ENCODE measurements at regions not wholly inside any gene's neighbourhood (a gene's known extent, or its start where the extent isn't known, plus 50 kb on each side); places are given as distances from the start of the nearest gene placed in this dataset.
"Not testable (repeated sequence)": the region's sequence is repeated elsewhere in the genome, so short reads cannot be mapped to it uniquely, and the experiment has no call there.

DNA sequence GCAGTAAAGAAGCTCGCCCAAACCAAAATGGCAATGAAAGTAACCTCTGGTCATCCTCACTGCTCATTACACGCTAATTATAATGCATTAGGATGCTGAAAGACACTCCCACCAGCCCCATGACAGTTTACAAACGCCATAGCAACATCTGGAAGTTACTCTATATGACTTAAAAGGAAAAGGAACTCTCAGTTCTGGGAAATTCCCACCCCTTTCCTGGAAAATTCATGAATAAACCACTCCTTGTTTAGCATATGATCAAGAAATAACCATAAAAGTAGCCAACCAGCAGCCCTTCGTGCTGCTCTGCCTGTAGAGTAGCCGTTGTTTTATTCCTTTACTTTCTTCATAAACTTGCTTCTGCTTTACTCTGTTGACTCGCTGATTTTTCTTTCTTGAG lies 164.6 kb downstream of the SMAD6 start:
- Mint-ChIP-seq H3K4me3 (no peak overlapping the region), H3K27me3 (peaks cover 23% of the 10 kb centered on the region), H3K27ac (no peak overlapping the region)

DNA sequence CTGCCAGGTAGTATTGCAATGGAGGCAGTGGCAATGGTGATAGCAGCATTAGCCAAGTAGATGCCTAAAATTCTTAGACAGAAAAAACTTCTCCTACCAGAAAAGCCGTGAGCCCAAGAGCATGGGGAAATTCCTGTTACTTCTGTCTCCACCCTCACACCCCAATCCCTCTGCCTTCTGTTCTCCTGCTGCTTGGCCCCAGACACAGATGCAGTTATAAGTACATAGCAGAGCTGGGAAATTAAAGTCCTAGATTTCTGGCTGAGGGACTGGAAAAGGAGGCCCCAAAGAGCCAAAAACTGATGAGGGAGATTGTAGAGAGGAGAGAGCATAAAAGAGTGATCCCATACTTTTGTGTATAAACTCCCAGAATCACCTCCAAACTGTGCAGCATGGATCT lies 166.9 kb downstream of the SMAD6 start:
- Mint-ChIP-seq H3K9me3 (ENCODE audit: low read depth) (no peaks in the 10 kb centered on the region), H3K4me1 (ENCODE audit: low read depth) (no peaks in the 10 kb centered on the region), H3K4me3 (no peak overlapping the region), H3K27ac (no peak overlapping the region), H3K36me3 (no peaks in the 10 kb centered on the region), H3K27me3 (peaks cover 10% of the 10 kb centered on the region)

More for the DNA sequence above, 164.6 kb downstream of the SMAD6 start:
- H3K9me3 Mint-ChIP-seq (ENCODE audit: low read depth) = no peaks in the 10 kb centered on the region
- H3K4me1 Mint-ChIP-seq (ENCODE audit: low read depth) = peaks cover 2% of the 10 kb centered on the region
- no peaks in the 10 kb centered on the region for H3K36me3 Mint-ChIP-seq

- Mint-ChIP-seq H3K27me3 (peaks cover 12% of the 10 kb centered on the region), H3K4me3 (no peak overlapping the region)
Measured at GRCh38 chr15:66870880-66871388, 168.9 kb downstream of the SMAD6 start.

DNA sequence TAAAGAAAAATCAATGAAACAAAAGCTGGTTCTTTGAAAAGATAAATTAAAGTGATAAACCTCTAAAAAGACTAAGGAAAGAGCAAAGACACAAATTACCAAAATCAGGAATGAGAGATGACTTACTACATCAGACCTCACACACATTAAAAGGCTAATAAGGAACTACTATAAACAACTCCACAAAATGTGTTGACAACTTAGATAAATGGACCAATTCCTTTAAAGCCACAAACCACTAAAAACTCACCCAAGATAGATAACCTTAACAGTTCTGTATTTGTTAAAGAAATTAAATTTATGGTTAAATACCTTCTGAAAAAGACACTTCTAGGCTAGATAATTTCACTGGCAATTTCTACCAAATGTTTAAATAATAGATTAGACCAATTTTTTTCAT lies 170.4 kb downstream of the SMAD6 start:
- H3K9me3 Mint-ChIP-seq (ENCODE audit: low read depth) = no peaks in the 10 kb centered on the region
- H3K36me3 Mint-ChIP-seq = no peaks in the 10 kb centered on the region
- no peak overlapping the region for H3K4me3 Mint-ChIP-seq
- H3K27ac Mint-ChIP-seq = no peak overlapping the region
- H3K27me3 Mint-ChIP-seq = peaks cover 14% of the 10 kb centered on the region
- no peaks in the 10 kb centered on the region for H3K4me1 Mint-ChIP-seq (ENCODE audit: low read depth)

More at GRCh38 chr15:66870880-66871388, 168.9 kb downstream of the SMAD6 start:
- no peaks in the 10 kb centered on the region for H3K36me3 Mint-ChIP-seq
- no peaks in the 10 kb centered on the region for H3K4me1 Mint-ChIP-seq (ENCODE audit: low read depth)
- no peaks in the 10 kb centered on the region for H3K9me3 Mint-ChIP-seq (ENCODE audit: low read depth)
- H3K27ac Mint-ChIP-seq = no peak overlapping the region

DNA sequence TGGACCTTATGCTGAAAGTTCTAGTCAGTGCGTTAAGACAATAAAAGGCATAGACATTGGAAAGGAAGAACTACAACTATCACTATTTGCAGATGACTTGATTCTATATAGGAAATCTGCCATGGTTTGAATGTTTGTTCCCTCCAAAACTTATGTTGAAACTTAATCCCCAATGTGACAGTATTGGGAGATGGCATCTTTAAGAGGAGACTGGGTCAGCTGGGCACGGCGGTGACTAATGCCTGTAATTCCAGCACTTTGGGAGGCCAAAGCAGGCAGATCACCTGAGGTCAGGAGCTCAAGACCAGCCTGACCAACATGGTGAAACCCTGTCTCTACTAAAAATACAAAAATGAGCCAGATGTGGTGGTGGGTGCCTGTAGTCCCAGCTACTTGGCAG lies 171.3 kb downstream of the SMAD6 start:
- H3K27ac Mint-ChIP-seq; H3K9me3 Mint-ChIP-seq (ENCODE audit: low read depth); H3K36me3 Mint-ChIP-seq; H3K4me3 Mint-ChIP-seq; H3K4me1 Mint-ChIP-seq (ENCODE audit: low read depth): not testable (repeated sequence)
- peaks cover 14% of the 10 kb centered on the region for H3K27me3 Mint-ChIP-seq

- Mint-ChIP-seq H3K4me1 (ENCODE audit: low read depth) (no peaks in the 10 kb centered on the region), H3K36me3 (no peaks in the 10 kb centered on the region), H3K9me3 (ENCODE audit: low read depth) (no peaks in the 10 kb centered on the region), H3K27ac (no peak overlapping the region), H3K4me3 (no peak overlapping the region), H3K27me3 (peaks cover 13% of the 10 kb centered on the region)
Measured at GRCh38 chr15:66873856-66874255, 171.8 kb downstream of the SMAD6 start.

DNA sequence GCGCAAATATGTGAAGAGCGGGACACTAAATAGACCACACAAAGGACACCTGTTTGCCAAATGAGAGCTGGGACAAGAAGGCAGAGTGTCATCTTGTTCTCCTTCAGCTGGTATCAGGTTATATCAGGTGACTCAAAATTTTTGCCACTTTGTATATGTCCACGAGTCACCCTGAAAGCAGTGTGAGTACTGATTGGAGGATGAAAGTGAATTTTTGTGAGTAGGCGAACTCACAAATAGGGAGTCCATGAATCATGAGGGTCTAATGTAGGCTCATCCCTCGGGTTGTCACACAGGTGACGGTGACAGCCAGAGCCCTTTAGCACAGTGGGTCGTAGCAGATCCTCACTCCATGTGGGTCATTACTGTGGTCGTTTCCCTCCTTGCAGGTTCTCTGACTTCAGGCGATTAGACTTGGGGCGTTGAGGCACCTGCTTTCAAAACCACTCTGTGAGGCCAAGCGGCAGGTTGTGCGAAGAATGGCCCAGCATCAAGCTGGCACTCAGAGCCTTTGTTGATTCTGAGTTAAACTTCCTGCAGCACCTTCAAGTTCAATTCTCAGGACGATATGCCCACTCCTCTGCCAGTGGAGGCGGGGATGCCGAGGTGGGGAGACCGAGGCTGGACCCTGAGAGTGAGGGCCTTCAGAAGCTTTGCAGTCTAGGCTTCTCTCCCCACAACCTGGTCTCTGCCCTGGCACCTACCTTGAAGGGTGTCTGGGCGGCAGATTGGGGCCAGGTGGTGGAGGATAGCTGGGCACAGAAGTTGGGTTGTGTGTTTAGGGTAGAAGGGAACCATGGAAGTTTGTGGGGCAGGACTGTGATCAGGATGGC lies 173.8 kb downstream of the SMAD6 start:
- no peak overlapping the region for H3K4me3 Mint-ChIP-seq
- no peaks in the 10 kb centered on the region for H3K36me3 Mint-ChIP-seq
- H3K27me3 Mint-ChIP-seq = peaks cover 5% of the 10 kb centered on the region
- H3K4me1 Mint-ChIP-seq (ENCODE audit: low read depth) = no peaks in the 10 kb centered on the region
- H3K9me3 Mint-ChIP-seq (ENCODE audit: low read depth) = no peaks in the 10 kb centered on the region
- no peak overlapping the region for H3K27ac Mint-ChIP-seq

- Mint-ChIP-seq H3K27me3 (peaks cover 5% of the 10 kb centered on the region), H3K4me3 (no peak overlapping the region), H3K9me3 (ENCODE audit: low read depth) (no peaks in the 10 kb centered on the region), H3K36me3 (no peaks in the 10 kb centered on the region), H3K27ac (no peak overlapping the region), H3K4me1 (ENCODE audit: low read depth) (no peaks in the 10 kb centered on the region)
Measured at GRCh38 chr15:66876421-66876730, 174.3 kb downstream of the SMAD6 start.

DNA sequence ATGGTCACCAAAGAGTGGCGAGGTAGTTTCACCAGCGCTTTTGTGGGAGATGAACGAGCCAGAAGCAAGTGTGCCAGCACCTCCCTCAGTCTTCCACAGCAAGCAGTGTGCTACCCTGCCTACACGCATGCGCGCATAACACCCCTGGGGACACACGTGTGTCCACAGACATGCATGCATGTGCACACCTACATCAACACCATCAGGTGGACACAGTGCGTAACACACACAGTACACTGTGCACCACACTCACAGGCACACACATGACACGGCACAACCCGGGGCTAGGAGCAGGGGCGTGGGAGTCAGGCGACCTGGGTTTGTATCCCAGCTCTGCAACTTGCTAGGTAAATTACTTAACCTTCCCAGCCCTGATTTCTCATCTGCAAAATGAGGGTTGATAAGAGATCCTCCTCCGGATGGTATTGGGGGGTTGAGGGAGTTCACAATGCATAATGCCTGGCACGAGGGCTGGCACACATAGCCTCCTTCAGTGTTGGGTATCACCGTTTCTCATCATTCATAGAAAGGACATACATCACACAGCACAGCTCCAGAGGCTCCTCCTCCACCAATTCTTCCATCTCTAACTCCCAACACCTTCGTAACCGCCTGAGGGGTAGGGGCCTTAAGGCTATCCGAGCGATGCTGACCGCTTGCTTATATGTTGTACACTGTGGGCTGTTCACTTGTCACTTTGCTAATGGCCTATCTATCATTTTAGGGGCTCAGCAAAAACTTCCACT lies 174.9 kb downstream of the SMAD6 start:
- no peaks in the 10 kb centered on the region for H3K9me3 Mint-ChIP-seq (ENCODE audit: low read depth)
- no peak overlapping the region for H3K27ac Mint-ChIP-seq
- no peaks in the 10 kb centered on the region for H3K4me1 Mint-ChIP-seq (ENCODE audit: low read depth)
- H3K27me3 Mint-ChIP-seq = peaks cover 5% of the 10 kb centered on the region
- no peaks in the 10 kb centered on the region for H3K36me3 Mint-ChIP-seq
- H3K4me3 Mint-ChIP-seq = no peak overlapping the region

- H3K4me3 Mint-ChIP-seq = no peak overlapping the region
- H3K27me3 Mint-ChIP-seq = peaks cover 5% of the 10 kb centered on the region
- no peak overlapping the region for H3K27ac Mint-ChIP-seq
- no peaks in the 10 kb centered on the region for H3K36me3 Mint-ChIP-seq
- H3K4me1 Mint-ChIP-seq (ENCODE audit: low read depth) = no peaks in the 10 kb centered on the region
- H3K9me3 Mint-ChIP-seq (ENCODE audit: low read depth) = no peaks in the 10 kb centered on the region
Measured at GRCh38 chr15:66877477-66878271, 175.6 kb downstream of the SMAD6 start.

DNA sequence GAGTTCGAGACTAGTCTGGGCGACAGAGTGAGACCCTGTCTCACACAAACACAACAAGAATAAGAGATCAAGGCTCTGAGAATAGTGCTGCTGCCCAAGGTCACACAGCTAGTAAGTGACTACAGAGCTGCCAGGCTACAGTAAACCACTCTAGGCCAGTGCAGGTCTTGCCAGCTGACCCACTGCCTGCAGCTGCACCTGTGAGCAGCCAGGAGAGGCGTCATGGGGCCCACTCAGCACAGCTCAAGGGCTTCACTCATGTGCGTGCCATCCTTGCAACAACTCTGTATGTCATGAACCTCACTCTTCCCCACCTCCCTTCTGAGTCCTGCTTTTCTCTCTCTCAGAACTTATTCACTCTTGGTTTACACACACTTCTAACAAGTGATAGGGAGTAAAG lies 176.7 kb downstream of the SMAD6 start:
- Mint-ChIP-seq H3K4me3 (no peak overlapping the region), H3K36me3 (no peaks in the 10 kb centered on the region), H3K27me3 (peaks cover 5% of the 10 kb centered on the region), H3K9me3 (ENCODE audit: low read depth) (no peaks in the 10 kb centered on the region), H3K4me1 (ENCODE audit: low read depth) (no peaks in the 10 kb centered on the region), H3K27ac (no peak overlapping the region)

DNA sequence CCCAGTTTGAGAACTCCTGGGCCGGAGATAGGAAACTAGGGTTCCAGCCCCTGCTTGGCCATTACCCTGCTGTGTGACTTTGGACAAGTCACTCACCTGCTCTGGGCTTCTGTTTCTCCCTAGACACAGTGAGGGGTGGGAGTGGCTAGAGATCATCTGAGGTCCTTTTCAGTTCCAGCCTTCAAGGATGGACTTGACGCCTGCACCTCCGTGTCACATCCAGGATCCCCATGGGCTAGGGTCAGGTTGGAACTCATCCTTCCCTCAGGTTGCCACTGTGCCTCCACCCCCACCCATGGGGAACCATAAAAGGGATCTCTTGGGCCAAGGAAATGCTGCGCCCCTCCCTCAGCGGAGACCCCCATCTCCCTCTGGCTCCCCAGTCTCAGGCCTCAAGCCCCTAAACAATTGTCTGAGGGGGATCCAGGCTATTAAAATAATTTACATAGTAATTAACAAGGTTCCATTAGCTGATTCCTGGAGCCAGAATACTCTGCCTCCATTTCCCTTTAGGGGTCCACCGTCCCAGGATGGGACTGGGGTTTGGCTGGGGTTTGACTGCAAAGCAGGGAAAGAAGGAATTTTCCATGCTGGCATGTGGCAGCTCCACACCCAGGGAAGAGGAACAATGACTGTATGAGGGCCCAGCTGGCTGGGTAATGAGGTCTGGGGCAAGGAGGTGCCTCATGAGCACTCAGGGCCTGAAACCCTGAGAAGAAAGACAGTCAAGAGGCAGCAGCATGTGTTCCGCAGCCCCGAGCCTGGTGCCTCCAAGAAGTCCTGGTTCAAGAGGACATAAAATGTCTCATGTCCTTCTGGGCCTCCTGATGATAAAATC lies 177.7 kb downstream of the SMAD6 start:
- H3K27ac Mint-ChIP-seq = no peak overlapping the region
- H3K9me3 Mint-ChIP-seq (ENCODE audit: low read depth) = no peaks in the 10 kb centered on the region
- peaks cover 5% of the 10 kb centered on the region for H3K27me3 Mint-ChIP-seq
- H3K4me1 Mint-ChIP-seq (ENCODE audit: low read depth) = no peaks in the 10 kb centered on the region
- H3K36me3 Mint-ChIP-seq = no peaks in the 10 kb centered on the region
- no peak overlapping the region for H3K4me3 Mint-ChIP-seq

GRCh38 chr15:66880380-66881155 lies 178.5 kb downstream of the SMAD6 start:
- Mint-ChIP-seq H3K27me3 (peaks cover 3% of the 10 kb centered on the region), H3K9me3 (ENCODE audit: low read depth) (no peaks in the 10 kb centered on the region), H3K27ac (no peak overlapping the region), H3K4me1 (ENCODE audit: low read depth) (no peaks in the 10 kb centered on the region), H3K36me3 (no peaks in the 10 kb centered on the region), H3K4me3 (no peak overlapping the region)

Data from activated naive CD8-positive, alpha-beta T cell (primary cell).